ENCODE measurements at regions not wholly inside any gene's neighbourhood (a gene's known extent, or its start where the extent isn't known, plus 50 kb on each side); places are given as distances from the start of the nearest gene placed in this dataset.

DNA sequence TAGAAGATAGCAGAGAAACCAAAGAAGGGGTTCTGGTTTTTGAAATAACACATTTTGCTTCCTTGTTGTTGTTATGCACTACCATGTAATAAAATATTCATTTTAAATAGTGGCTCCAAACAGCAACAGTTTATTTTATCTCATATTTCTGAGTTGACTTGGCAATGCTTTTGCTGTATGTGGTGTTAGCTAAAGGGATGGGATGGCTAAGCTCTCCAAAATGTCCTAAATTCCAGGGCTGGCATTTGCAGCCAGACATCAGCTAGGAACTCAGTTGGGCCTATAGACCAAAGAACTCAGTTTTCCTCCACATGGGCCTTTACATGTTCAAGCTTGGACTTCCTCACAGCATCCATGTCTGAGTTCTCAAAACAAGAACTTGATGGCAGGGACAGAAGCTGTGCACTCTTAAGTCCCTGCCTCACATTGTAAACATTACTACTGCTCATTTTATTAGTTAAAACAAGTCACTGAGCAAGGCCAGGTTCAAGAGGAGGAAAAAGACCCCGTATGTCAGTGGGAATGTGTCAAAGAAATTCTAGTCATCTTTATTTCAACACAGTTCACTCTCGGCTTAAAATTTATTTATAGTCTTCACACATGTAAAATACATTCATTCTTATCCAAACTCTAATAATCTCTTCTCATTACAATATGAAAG is 819.3 kb upstream of the PCDH20 start:
- ChIA-PET CTCF (no interaction called here), POLR2A (no interaction called here)
- Histone ChIP-seq H3K79me2 (ENCODE audit: control insufficient read depth, insufficient read depth, low read length) (no peaks in the 10 kb centered on the region), H3K9ac (replicated peaks; ENCODE audit: extremely low read depth, insufficient read depth, low read length) (no peak overlapping the region), H3K36me3 (ENCODE audit: control insufficient read depth in 2 of 2, extremely low read depth in 1 of 2, insufficient read depth in 2 of 2, low read length in 2 of 2) (no peaks in the 10 kb centered on the region), H3K27me3 (ENCODE audit: control insufficient read depth in 2 of 2, insufficient read depth in 2 of 2, low read length in 2 of 2) (no peaks in the 10 kb centered on the region), H3K9me3 (replicated peaks; ENCODE audit: control insufficient read depth, insufficient read depth, low read length) (no peaks in the 10 kb centered on the region), H3K9me1 (replicated peaks; ENCODE audit: control insufficient read depth, extremely low read depth, insufficient read depth, low read length) (no peaks in the 10 kb centered on the region), H4K20me1 (replicated peaks; ENCODE audit: control insufficient read depth, extremely low read depth, insufficient read depth, low read length) (no peaks in the 10 kb centered on the region), H3K4me3 (replicated peaks in 1 of 3; ENCODE audit: insufficient read depth in 1 of 3, low read depth in 1 of 3, low read length in 3 of 3) (no peak overlapping the region), H3K27ac (ENCODE audit: insufficient read depth, low read depth, low read length) (no peak overlapping the region), H3K4me2 (ENCODE audit: insufficient read depth, low read length) (no peak overlapping the region), H3K4me1 (ENCODE audit: control insufficient read depth, extremely low read depth, insufficient read depth, low read length) (no peaks in the 10 kb centered on the region), H2AFZ (ENCODE audit: low read depth, low read length) (no peak overlapping the region)
- TF ChIP-seq FOS (IDR thresholded peaks at IDR 0.05; ENCODE audit: borderline replicate concordance, insufficient read depth, low read length) = no peak
- TF ChIP-seq GATA2 (IDR thresholded peaks at IDR 0.05; ENCODE audit: insufficient read depth, insufficient read length, low read depth, low read length) = no peak
- no peak for TF ChIP-seq POLR2A (IDR thresholded peaks at IDR 0.05; ENCODE audit: low read depth, low read length)
- TF ChIP-seq, protein P1, sequence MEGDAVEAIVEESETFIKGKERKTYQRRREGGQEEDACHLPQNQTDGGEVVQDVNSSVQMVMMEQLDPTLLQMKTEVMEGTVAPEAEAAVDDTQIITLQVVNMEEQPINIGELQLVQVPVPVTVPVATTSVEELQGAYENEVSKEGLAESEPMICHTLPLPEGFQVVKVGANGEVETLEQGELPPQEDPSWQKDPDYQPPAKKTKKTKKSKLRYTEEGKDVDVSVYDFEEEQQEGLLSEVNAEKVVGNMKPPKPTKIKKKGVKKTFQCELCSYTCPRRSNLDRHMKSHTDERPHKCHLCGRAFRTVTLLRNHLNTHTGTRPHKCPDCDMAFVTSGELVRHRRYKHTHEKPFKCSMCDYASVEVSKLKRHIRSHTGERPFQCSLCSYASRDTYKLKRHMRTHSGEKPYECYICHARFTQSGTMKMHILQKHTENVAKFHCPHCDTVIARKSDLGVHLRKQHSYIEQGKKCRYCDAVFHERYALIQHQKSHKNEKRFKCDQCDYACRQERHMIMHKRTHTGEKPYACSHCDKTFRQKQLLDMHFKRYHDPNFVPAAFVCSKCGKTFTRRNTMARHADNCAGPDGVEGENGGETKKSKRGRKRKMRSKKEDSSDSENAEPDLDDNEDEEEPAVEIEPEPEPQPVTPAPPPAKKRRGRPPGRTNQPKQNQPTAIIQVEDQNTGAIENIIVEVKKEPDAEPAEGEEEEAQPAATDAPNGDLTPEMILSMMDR (IDR thresholded peaks at IDR 0.05; ENCODE audit: extremely low read depth in 1 of 2, insufficient read depth in 1 of 2, low read depth in 1 of 2, low read length in 2 of 2) = no peak
- TF ChIP-seq EZH2 (IDR thresholded peaks at IDR 0.05; ENCODE audit: borderline replicate concordance, low read depth, low read length, severe bottlenecking) = no peak
- no peak for TF ChIP-seq POLR2AphosphoS5 (IDR thresholded peaks at IDR 0.05; ENCODE audit: insufficient read depth, low read depth, low read length)
- TF ChIP-seq JUN (IDR thresholded peaks at IDR 0.05; ENCODE audit: borderline replicate concordance, insufficient read depth, insufficient read length, low read depth) = no peak
- TF ChIP-seq, protein P2, sequence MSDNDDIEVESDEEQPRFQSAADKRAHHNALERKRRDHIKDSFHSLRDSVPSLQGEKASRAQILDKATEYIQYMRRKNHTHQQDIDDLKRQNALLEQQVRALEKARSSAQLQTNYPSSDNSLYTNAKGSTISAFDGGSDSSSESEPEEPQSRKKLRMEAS (IDR thresholded peaks at IDR 0.05; ENCODE audit: insufficient read depth, insufficient read length) = no peak
- no peak for TF ChIP-seq MYC (IDR thresholded peaks at IDR 0.05; ENCODE audit: low read depth, low read length)
- intact Hi-C loops (cut with micrococcal nuclease) (no loop called here), dilution Hi-C loops (cut with MboI; ENCODE audit: extremely low pct_ligation_motif_present, low sequenced_read_pairs) (no loop called here)
- BruUV-seq (replicated peaks) = no TSS peak
- DNase-seq (ENCODE audit: low read depth, low spot score) (no peak), FAIRE-seq (no peak)

Data from endothelial cell of umbilical vein (primary cell).